Parathyroid adenoma (tissue), 2 donors: ENCODE measurements at regions not wholly inside any gene's neighbourhood (a gene's known extent, or its start where the extent isn't known, plus 50 kb on each side); places are given as distances from the start of the nearest gene placed in this dataset.

Experiments
- H2AFZ ChIP-seq: fragments of 300-600 bp; sonication (generic); one replicate; pipeline ENCODE4 v1.7.0; 2017; ENCODE audit warnings: antibody characterized with exemption, mild to moderate bottlenecking
- H3K27ac ChIP-seq: fragments of 300-600 bp; sonication (generic); one replicate; pipeline ENCODE4 v1.7.0; 2017
- H3K27me3 ChIP-seq: fragments of 300-600 bp; sonication (generic); one replicate; pipeline ENCODE4 v1.7.0; 2017; ENCODE audit warnings: low read length; ENCODE audit not compliant: control insufficient read depth, insufficient read depth
- H3K36me3 ChIP-seq: fragments of 300-600 bp; sonication (generic); one replicate; pipeline ENCODE4 v1.7.0; 2017; ENCODE audit warnings: low read length; ENCODE audit not compliant: control insufficient read depth, insufficient read depth
- H3K4me1 ChIP-seq: fragments of 300-600 bp; sonication (generic); one replicate; pipeline ENCODE4 v1.7.0; 2017; ENCODE audit warnings: control low read depth
- H3K4me2 ChIP-seq: fragments of 300-600 bp; sonication (generic); one replicate; pipeline ENCODE4 v1.7.0; 2017; ENCODE audit warnings: low read length
- H3K4me3 ChIP-seq: fragments of 300-600 bp; sonication (generic); one replicate; pipeline ENCODE4 v1.7.0; 2017; ENCODE audit warnings: low read depth, low read length
- H3K79me2 ChIP-seq: fragments of 300-600 bp; sonication (generic); one replicate; pipeline ENCODE4 v1.7.0; 2017; ENCODE audit warnings: control low read depth
- H3K9ac ChIP-seq: fragments of 300-600 bp; sonication (generic); one replicate; pipeline ENCODE4 v1.7.0; 2017; ENCODE audit warnings: mild to moderate bottlenecking
- H3K9me3 ChIP-seq: fragments of 300-600 bp; sonication (generic); one replicate; pipeline ENCODE4 v1.7.0; 2017; ENCODE audit warnings: low read length; ENCODE audit not compliant: control insufficient read depth
- CTCF ChIP-seq: fragments of 300-600 bp; sonication (generic); IDR thresholded peaks from one replicate; pipeline ENCODE4 v1.7.0; 2017; ENCODE audit warnings: antibody characterized with exemption, mild to moderate bottlenecking
- donor health status: primary hyperparathyroidism.

GRCh38 chr4:114156371-114156770, 176.9 kb upstream of the ARSJ start:
- no peaks in the 10 kb centered on the region for H3K4me1 ChIP-seq
- H3K27me3 ChIP-seq, result no peaks in the 10 kb centered on the region
- no peak overlapping the region for H3K4me3 ChIP-seq
- no peak for TF ChIP-seq CTCF
- no peak overlapping the region for H2AFZ ChIP-seq
- H3K79me2 ChIP-seq, result no peaks in the 10 kb centered on the region
- no peaks in the 10 kb centered on the region for H3K36me3 ChIP-seq
- H3K9me3 ChIP-seq, result no peaks in the 10 kb centered on the region
- H3K4me2 ChIP-seq, result no peak overlapping the region
- no peak overlapping the region for H3K27ac ChIP-seq
- no peak overlapping the region for H3K9ac ChIP-seq

GRCh38 chr4:114161809-114162208, 182.4 kb upstream of the ARSJ start:
- Histone ChIP-seq H3K9ac (no peak overlapping the region), H2AFZ (no peak overlapping the region), H3K4me2 (no peak overlapping the region), H3K27me3 (no peaks in the 10 kb centered on the region), H3K27ac (no peak overlapping the region), H3K4me3 (no peak overlapping the region), H3K79me2 (no peaks in the 10 kb centered on the region), H3K36me3 (no peaks in the 10 kb centered on the region), H3K9me3 (no peaks in the 10 kb centered on the region), H3K4me1 (no peaks in the 10 kb centered on the region)
- TF ChIP-seq CTCF, result no peak

- TF ChIP-seq CTCF, result no peak
Observed at GRCh38 chr4:114163051-114163450, 183.6 kb upstream of the ARSJ start.

GRCh38 chr4:114173968-114174367, 194.5 kb upstream of the ARSJ start:
- H3K9me3 ChIP-seq, result no peaks in the 10 kb centered on the region
- no peak overlapping the region for H3K9ac ChIP-seq
- H3K4me3 ChIP-seq, result no peak overlapping the region
- H3K79me2 ChIP-seq, result no peaks in the 10 kb centered on the region
- no peaks in the 10 kb centered on the region for H3K4me1 ChIP-seq
- H3K27me3 ChIP-seq, result no peaks in the 10 kb centered on the region
- no peak for TF ChIP-seq CTCF
- no peak overlapping the region for H3K4me2 ChIP-seq
- H2AFZ ChIP-seq, result no peak overlapping the region
- no peaks in the 10 kb centered on the region for H3K36me3 ChIP-seq
- no peak overlapping the region for H3K27ac ChIP-seq

More at GRCh38 chr4:114163051-114163450, 183.6 kb upstream of the ARSJ start:
- no peak overlapping the region for H3K9ac ChIP-seq
- H2AFZ ChIP-seq, result no peak overlapping the region
- H3K27me3 ChIP-seq, result no peaks in the 10 kb centered on the region
- no peaks in the 10 kb centered on the region for H3K4me1 ChIP-seq
- H3K36me3 ChIP-seq, result no peaks in the 10 kb centered on the region
- no peak overlapping the region for H3K27ac ChIP-seq
- no peaks in the 10 kb centered on the region for H3K79me2 ChIP-seq
- H3K9me3 ChIP-seq, result no peaks in the 10 kb centered on the region
- no peak overlapping the region for H3K4me3 ChIP-seq
- no peak overlapping the region for H3K4me2 ChIP-seq

GRCh38 chr4:114177628-114178027, 198.2 kb upstream of the ARSJ start:
- Histone ChIP-seq H3K9me3 (no peaks in the 10 kb centered on the region), H3K9ac (no peak overlapping the region), H3K79me2 (no peaks in the 10 kb centered on the region), H3K4me3 (no peak overlapping the region), H3K4me1 (no peaks in the 10 kb centered on the region), H3K36me3 (no peaks in the 10 kb centered on the region), H3K4me2 (no peak overlapping the region), H3K27me3 (no peaks in the 10 kb centered on the region), H2AFZ (no peak overlapping the region), H3K27ac (no peak overlapping the region)
- TF ChIP-seq CTCF, result no peak
